ENCODE measurements at regions not wholly inside any gene's neighbourhood (a gene's known extent, or its start where the extent isn't known, plus 50 kb on each side); places are given as distances from the start of the nearest gene placed in this dataset.
"Not testable (repeated sequence)": the region's sequence is repeated elsewhere in the genome, so short reads cannot be mapped to it uniquely, and the experiment has no call there.

DNA sequence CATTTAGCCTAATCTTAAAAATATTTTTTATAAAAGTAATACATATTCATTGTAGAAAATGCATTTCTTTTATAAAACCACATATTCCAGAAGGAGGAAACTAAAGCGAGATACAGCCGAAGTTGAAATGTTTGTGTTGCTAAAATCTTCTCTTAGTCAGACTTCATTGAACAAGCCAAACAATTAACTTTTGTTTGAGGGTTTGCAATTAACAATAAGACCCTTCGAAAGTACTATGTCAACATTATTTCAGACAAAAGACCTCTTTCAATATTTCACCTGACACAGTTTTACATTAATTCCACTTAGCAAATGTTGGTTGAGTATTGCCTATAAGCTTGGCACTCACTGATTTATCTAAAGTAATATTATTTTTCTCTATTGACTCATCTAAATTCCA is 354.0 kb upstream of the ADAMTS5 start:
- Mint-ChIP-seq H3K27ac (ENCODE audit: unreplicated experiment) (no peak overlapping the region), H3K4me3 (ENCODE audit: unreplicated experiment) (no peak overlapping the region), H3K36me3 (ENCODE audit: insufficient read depth, unreplicated experiment) (no peaks in the 10 kb centered on the region), H3K9me3 (ENCODE audit: unreplicated experiment) (no peaks in the 10 kb centered on the region), H3K27me3 (ENCODE audit: insufficient read depth, unreplicated experiment) (no peaks in the 10 kb centered on the region), H3K4me1 (ENCODE audit: low read depth, unreplicated experiment) (no peaks in the 10 kb centered on the region)
- Histone ChIP-seq H3K4me1 (no peaks in the 10 kb centered on the region; the same call in 1 of the 2 replicates), H3K27me3 (replicated peaks; ENCODE audit: control insufficient read depth, insufficient read depth, low read length) (no peaks in the 10 kb centered on the region), H3K9me3 (no peaks in the 10 kb centered on the region), H3K4me3 (ENCODE audit: low read depth, low read length) (no peak overlapping the region), H3K36me3 (ENCODE audit: control insufficient read depth, insufficient read depth, low read length) (no peaks in the 10 kb centered on the region)
- no peak for TF ChIP-seq CTCF (IDR thresholded peaks at IDR 0.05; ENCODE audit: insufficient read depth in 1 of 2, low read depth in 1 of 2, low read length in 1 of 2, severe bottlenecking in 1 of 2, unreplicated experiment in 1 of 2)
- intact Hi-C loops (cut with micrococcal nuclease; ENCODE audit: unreplicated experiment): no loop called here
- POLR2A ChIA-PET: no interaction called here
- no peak for DNase-seq
- BruUV-seq (replicated peaks): no TSS peak
- CTCF ChIA-PET: no interaction called here

DNA sequence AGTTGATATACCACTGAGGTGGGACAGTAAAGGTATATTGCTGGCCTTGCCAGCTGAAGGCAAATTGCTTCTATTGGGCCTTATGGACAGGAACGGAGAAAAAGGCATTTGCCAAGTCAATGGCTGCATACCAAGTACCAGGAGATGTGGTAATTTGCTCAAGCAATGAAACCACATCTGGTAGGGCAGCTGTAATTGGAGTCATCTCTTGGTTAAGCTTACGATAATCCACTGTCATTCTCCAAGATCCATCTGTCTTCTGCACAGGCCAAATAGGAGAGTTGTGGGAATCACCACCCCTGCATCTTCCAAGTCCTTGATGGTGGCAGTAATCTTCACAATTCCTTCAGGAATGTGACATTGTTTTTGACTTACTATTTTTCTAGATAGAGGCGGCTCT is 350.7 kb upstream of the ADAMTS5 start:
- DNase-seq; H3K27me3 ChIP-seq (replicated peaks; ENCODE audit: control insufficient read depth, insufficient read depth, low read length); POLR2A ChIA-PET; intact Hi-C loops (cut with micrococcal nuclease; ENCODE audit: unreplicated experiment); H3K4me3 Mint-ChIP-seq (ENCODE audit: unreplicated experiment); CTCF ChIA-PET; H3K36me3 Mint-ChIP-seq (ENCODE audit: insufficient read depth, unreplicated experiment); BruUV-seq (replicated peaks); H3K27ac Mint-ChIP-seq (ENCODE audit: unreplicated experiment); H3K4me3 ChIP-seq (ENCODE audit: low read depth, low read length); H3K4me1 Mint-ChIP-seq (ENCODE audit: low read depth, unreplicated experiment); H3K27me3 Mint-ChIP-seq (ENCODE audit: insufficient read depth, unreplicated experiment); H3K36me3 ChIP-seq (ENCODE audit: control insufficient read depth, insufficient read depth, low read length); H3K4me1 ChIP-seq; H3K9me3 ChIP-seq: not testable (repeated sequence)
- peaks cover 27% of the 10 kb centered on the region for H3K9me3 Mint-ChIP-seq (ENCODE audit: unreplicated experiment)

DNA sequence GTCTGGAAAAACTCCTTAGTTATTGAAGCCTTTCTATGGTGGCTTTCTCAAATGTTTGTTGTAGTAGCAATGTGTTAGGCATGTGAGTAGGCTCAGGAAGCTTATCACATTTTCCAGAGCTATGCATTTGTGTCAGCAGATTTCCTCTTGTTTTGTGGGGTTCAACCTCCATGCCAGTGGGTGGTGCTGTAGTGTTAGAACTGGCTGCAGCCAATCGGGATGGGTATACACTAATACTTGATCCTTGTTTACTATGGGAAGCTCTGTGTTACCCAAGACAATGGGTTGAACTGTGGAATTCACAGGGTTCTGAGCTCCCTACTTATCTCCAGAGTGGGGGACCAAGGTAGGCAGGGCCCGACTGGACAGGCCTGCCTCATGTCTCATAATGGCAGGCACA is 348.5 kb upstream of the ADAMTS5 start:
- TF ChIP-seq CTCF (IDR thresholded peaks at IDR 0.05; ENCODE audit: insufficient read depth in 1 of 2, low read depth in 1 of 2, low read length in 1 of 2, severe bottlenecking in 1 of 2, unreplicated experiment in 1 of 2): no peak
- intact Hi-C loops (cut with micrococcal nuclease; ENCODE audit: unreplicated experiment): no loop called here
- ChIA-PET POLR2A (no interaction called here), CTCF (no interaction called here)
- H3K27ac Mint-ChIP-seq (ENCODE audit: unreplicated experiment): no peak overlapping the region
- Histone ChIP-seq H3K4me1 (no peaks in the 10 kb centered on the region; the same call in 1 of the 2 replicates), H3K36me3 (ENCODE audit: control insufficient read depth, insufficient read depth, low read length) (no peaks in the 10 kb centered on the region), H3K4me3 (ENCODE audit: low read depth, low read length) (no peak overlapping the region), H3K9me3 (peaks cover 2% of the 10 kb centered on the region; the same call in 1 of the 2 replicates), H3K27me3 (replicated peaks; ENCODE audit: control insufficient read depth, insufficient read depth, low read length) (no peaks in the 10 kb centered on the region)
- no peaks in the 10 kb centered on the region for H3K4me1 Mint-ChIP-seq (ENCODE audit: low read depth, unreplicated experiment)
- no peaks in the 10 kb centered on the region for H3K36me3 Mint-ChIP-seq (ENCODE audit: insufficient read depth, unreplicated experiment)
- no peak for DNase-seq
- no peaks in the 10 kb centered on the region for H3K27me3 Mint-ChIP-seq (ENCODE audit: insufficient read depth, unreplicated experiment)
- H3K9me3 Mint-ChIP-seq (ENCODE audit: unreplicated experiment): peaks cover 41% of the 10 kb centered on the region
- BruUV-seq (replicated peaks): no TSS peak
- no peak overlapping the region for H3K4me3 Mint-ChIP-seq (ENCODE audit: unreplicated experiment)

DNA sequence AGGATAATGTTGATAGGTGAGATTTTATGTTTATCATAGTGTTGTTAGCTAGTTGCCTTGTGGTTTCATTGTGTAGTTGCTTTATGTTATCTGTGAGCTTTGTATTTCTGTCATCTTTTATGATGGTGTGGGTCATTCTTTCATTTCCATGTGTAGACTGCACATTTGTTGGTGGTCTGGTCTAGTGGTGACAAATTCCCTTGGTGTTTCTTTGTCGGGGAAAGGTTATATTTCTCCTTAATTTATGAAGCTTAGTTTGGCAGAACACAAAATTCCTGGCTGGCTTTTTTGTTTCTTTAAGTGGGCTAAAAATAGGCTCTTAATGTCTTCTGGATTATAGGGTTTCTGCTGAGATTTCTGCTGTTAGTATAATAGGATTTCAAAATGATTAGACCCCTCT is 347.2 kb upstream of the ADAMTS5 start:
- H3K36me3 ChIP-seq (ENCODE audit: control insufficient read depth, insufficient read depth, low read length): no peaks in the 10 kb centered on the region
- H3K36me3 Mint-ChIP-seq (ENCODE audit: insufficient read depth, unreplicated experiment): no peaks in the 10 kb centered on the region
- H3K4me3 ChIP-seq (ENCODE audit: low read depth, low read length): no peak overlapping the region
- no peak overlapping the region for H3K4me3 Mint-ChIP-seq (ENCODE audit: unreplicated experiment)
- no peaks in the 10 kb centered on the region for H3K27me3 ChIP-seq (replicated peaks; ENCODE audit: control insufficient read depth, insufficient read depth, low read length)
- no TSS peak for BruUV-seq (replicated peaks)
- ChIA-PET CTCF (no interaction called here), POLR2A (interaction anchor here (0.6 kb wide), 1 partner anchor 63 kb away, joined by 3 read pairs; no protein-coding TSS in a partner anchor)
- peaks cover 3% of the 10 kb centered on the region; the same call in 1 of the 2 replicates for H3K9me3 ChIP-seq
- no peaks in the 10 kb centered on the region for H3K27me3 Mint-ChIP-seq (ENCODE audit: insufficient read depth, unreplicated experiment)
- TF ChIP-seq CTCF (IDR thresholded peaks at IDR 0.05; ENCODE audit: insufficient read depth in 1 of 2, low read depth in 1 of 2, low read length in 1 of 2, severe bottlenecking in 1 of 2, unreplicated experiment in 1 of 2): no peak
- peaks cover 6% of the 10 kb centered on the region for H3K4me1 Mint-ChIP-seq (ENCODE audit: low read depth, unreplicated experiment)
- H3K27ac Mint-ChIP-seq (ENCODE audit: unreplicated experiment): no peak overlapping the region
- H3K4me1 ChIP-seq: peaks cover 12% of the 10 kb centered on the region
- intact Hi-C loops (cut with micrococcal nuclease; ENCODE audit: unreplicated experiment): no loop called here
- H3K9me3 Mint-ChIP-seq (ENCODE audit: unreplicated experiment): peaks cover 41% of the 10 kb centered on the region
- no peak for DNase-seq

All from Caco-2 (cell line).